Neural cell (in vitro differentiated cells): ENCODE measurements at regions not wholly inside any gene's neighbourhood (a gene's known extent, or its start where the extent isn't known, plus 50 kb on each side); places are given as distances from the start of the nearest gene placed in this dataset.

Source experiments
- H2AFZ ChIP-seq: fragments of 200-600, 300-800 bp; sonication (generic), shearing (Covaris generic); 2 replicates; pipeline ENCODE4 v1.6.0; 2014; ENCODE audit warnings: low read depth, mild to moderate bottlenecking, antibody characterized with exemption, low read length, moderate library complexity
- H3F3A ChIP-seq: fragments of 200-600 bp; shearing (Covaris generic); 2 replicates; pipeline ENCODE4 v1.6.1; 2016; ENCODE audit warnings: mild to moderate bottlenecking, moderate library complexity, mixed read lengths, antibody characterized with exemption, low read length; ENCODE audit not compliant: insufficient read depth, poor library complexity, severe bottlenecking
- H3K27ac ChIP-seq: fragments of 200-600, 300-800 bp; sonication (generic), shearing (Covaris generic); 2 replicates; pipeline ENCODE4 v1.5.1; 2014; ENCODE audit warnings: mild to moderate bottlenecking, low read length, moderate library complexity
- H3K27me3 ChIP-seq: fragments of 300-800, 200-600 bp; sonication (generic), shearing (Covaris generic); 2 replicates; pipeline ENCODE4 v1.6.0; 2014; ENCODE audit warnings: mild to moderate bottlenecking, low read depth, low read length, moderate library complexity; ENCODE audit not compliant: insufficient read depth
- H3K36me3 ChIP-seq: fragments of 300-800, 200-600 bp; sonication (generic), shearing (Covaris generic); 2 replicates; pipeline ENCODE4 v1.5.1; 2014; ENCODE audit warnings: mild to moderate bottlenecking, antibody characterized with exemption, low read length, moderate library complexity; ENCODE audit not compliant: insufficient read depth
- H3K4me2 ChIP-seq: fragments of 300-800, 200-600 bp; sonication (generic), shearing (Covaris generic); 2 replicates; pipeline ENCODE4 v1.6.0; 2014; ENCODE audit warnings: mild to moderate bottlenecking, low read length
- H3K4me3 ChIP-seq: fragments of 300-800, 200-600 bp; sonication (generic), shearing (Covaris generic); 2 replicates; pipeline ENCODE4 v1.5.1; 2014; ENCODE audit warnings: mild to moderate bottlenecking, low read length, moderate library complexity
- H3K79me2 ChIP-seq: fragments of 200-600 bp; shearing (Covaris generic); replicated peaks from 2 replicates; pipeline ENCODE4 v1.6.0; 2014; ENCODE audit warnings: mild to moderate bottlenecking, low read length, moderate library complexity; ENCODE audit not compliant: insufficient read depth
- H3K9ac ChIP-seq: fragments of 300-800, 200-600 bp; sonication (generic), shearing (Covaris generic); 2 replicates; pipeline ENCODE4 v1.6.1; 2016; ENCODE audit warnings: mild to moderate bottlenecking, low read length, mixed read lengths
- H3K9me2 ChIP-seq: fragments of 200-600 bp; shearing (Covaris generic); 2 replicates; pipeline ENCODE4 v1.6.1; 2016; ENCODE audit warnings: mild to moderate bottlenecking, low read length, mixed read lengths; ENCODE audit not compliant: insufficient read depth
- H3K9me3 ChIP-seq: fragments of 200-600, 300-800 bp; sonication (generic), shearing (Covaris generic); 2 replicates; pipeline ENCODE4 v1.6.1; 2016; ENCODE audit warnings: mild to moderate bottlenecking, mixed run types, low read length, moderate library complexity, mixed read lengths
- H4K20me1 ChIP-seq: fragments of 200-600 bp; shearing (Covaris generic); 2 replicates; pipeline ENCODE4 v1.6.1; 2016; ENCODE audit warnings: mild to moderate bottlenecking, mixed run types; ENCODE audit not compliant: insufficient read depth
- EP300 ChIP-seq: fragments of 450-650 bp; conservative IDR thresholded peaks from 2 replicates; pipeline ENCODE4 v1.6.1; 2014; ENCODE audit warnings: antibody characterized with exemption, mild to moderate bottlenecking, moderate library complexity; ENCODE audit not compliant: poor library complexity, severe bottlenecking
- EZH2 ChIP-seq: fragments of 200-600, 300-800 bp; shearing (Covaris generic), sonication (generic); IDR thresholded peaks from 2 replicates; pipeline ENCODE4 v1.6.1; 2014; ENCODE audit warnings: antibody characterized with exemption, low read length, borderline replicate concordance, mild to moderate bottlenecking; ENCODE audit not compliant: insufficient read depth, poor library complexity, severe bottlenecking
- MXI1 ChIP-seq: fragments of 450-650 bp; conservative IDR thresholded peaks from 2 replicates; pipeline ENCODE4 v1.6.1; 2014; ENCODE audit warnings: antibody characterized with exemption, mild to moderate bottlenecking; ENCODE audit not compliant: poor library complexity, severe bottlenecking
- POLR2AphosphoS5 ChIP-seq: IDR thresholded peaks from 2 replicates; pipeline ENCODE4 v1.6.1; 2012
- RAD21 ChIP-seq: fragments of 450-650 bp; conservative IDR thresholded peaks from 2 replicates; pipeline ENCODE4 v1.6.1; 2014; ENCODE audit warnings: antibody characterized with exemption, mild to moderate bottlenecking, moderate library complexity
- SMC3 ChIP-seq: fragments of 450-650 bp; conservative IDR thresholded peaks from 2 replicates; pipeline ENCODE4 v1.6.1; 2014; ENCODE audit warnings: antibody characterized with exemption, mild to moderate bottlenecking, moderate library complexity; ENCODE audit not compliant: poor library complexity
- TAF1 ChIP-seq: IDR thresholded peaks from 2 replicates; pipeline ENCODE4 v1.6.1; 2012; ENCODE audit warnings: low read depth
- TF ChIP-seq, protein P1 (sequence below): IDR thresholded peaks from 2 replicates; pipeline ENCODE4 v1.6.1; 2012; ENCODE audit warnings: borderline replicate concordance
- TF ChIP-seq, protein P2 (sequence below): fragments of 450-650 bp; IDR thresholded peaks from 2 replicates; pipeline ENCODE4 v1.5.1; 2014; ENCODE audit warnings: antibody characterized with exemption, mild to moderate bottlenecking, moderate library complexity; ENCODE audit not compliant: poor library complexity, severe bottlenecking

DNA sequence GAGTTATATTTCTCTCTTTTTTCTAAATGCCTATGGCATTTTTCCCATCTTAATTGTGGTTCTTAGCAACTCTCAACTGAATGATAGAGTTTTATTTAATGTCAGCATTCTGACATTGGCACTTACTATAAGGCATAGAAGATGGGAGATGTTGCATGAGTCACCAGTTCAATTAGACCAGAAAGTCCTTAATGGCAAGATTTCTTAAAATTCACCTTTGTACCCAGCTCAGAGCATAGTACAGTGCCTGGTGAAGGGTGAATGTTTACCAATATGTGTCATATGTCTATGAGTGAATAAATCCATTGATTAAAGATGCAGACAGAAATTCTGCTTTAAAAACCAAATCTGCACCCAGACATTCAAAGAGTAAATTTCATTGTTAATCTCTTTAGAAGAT, 526.9 kb downstream of the EFNB2 start:
- Histone ChIP-seq H3K4me2 (no peak overlapping the region), H3K36me3 (no peaks in the 10 kb centered on the region), H4K20me1 (no peaks in the 10 kb centered on the region), H3K9me2 (no peaks in the 10 kb centered on the region), H3K9me3 (no peaks in the 10 kb centered on the region), H3K27ac (no peak overlapping the region), H3K4me3 (no peak overlapping the region), H3K27me3 (no peaks in the 10 kb centered on the region), H3K79me2 (no peaks in the 10 kb centered on the region), H3F3A (no peaks in the 10 kb centered on the region), H3K9ac (no peak overlapping the region), H2AFZ (no peak overlapping the region)
- TF ChIP-seq POLR2AphosphoS5 (no peak), EZH2 (no peak), RAD21 (no peak), SMC3 (no peak), EP300 (no peak), TAF1 (no peak), MXI1 (no peak)
- TF ChIP-seq, protein P1, sequence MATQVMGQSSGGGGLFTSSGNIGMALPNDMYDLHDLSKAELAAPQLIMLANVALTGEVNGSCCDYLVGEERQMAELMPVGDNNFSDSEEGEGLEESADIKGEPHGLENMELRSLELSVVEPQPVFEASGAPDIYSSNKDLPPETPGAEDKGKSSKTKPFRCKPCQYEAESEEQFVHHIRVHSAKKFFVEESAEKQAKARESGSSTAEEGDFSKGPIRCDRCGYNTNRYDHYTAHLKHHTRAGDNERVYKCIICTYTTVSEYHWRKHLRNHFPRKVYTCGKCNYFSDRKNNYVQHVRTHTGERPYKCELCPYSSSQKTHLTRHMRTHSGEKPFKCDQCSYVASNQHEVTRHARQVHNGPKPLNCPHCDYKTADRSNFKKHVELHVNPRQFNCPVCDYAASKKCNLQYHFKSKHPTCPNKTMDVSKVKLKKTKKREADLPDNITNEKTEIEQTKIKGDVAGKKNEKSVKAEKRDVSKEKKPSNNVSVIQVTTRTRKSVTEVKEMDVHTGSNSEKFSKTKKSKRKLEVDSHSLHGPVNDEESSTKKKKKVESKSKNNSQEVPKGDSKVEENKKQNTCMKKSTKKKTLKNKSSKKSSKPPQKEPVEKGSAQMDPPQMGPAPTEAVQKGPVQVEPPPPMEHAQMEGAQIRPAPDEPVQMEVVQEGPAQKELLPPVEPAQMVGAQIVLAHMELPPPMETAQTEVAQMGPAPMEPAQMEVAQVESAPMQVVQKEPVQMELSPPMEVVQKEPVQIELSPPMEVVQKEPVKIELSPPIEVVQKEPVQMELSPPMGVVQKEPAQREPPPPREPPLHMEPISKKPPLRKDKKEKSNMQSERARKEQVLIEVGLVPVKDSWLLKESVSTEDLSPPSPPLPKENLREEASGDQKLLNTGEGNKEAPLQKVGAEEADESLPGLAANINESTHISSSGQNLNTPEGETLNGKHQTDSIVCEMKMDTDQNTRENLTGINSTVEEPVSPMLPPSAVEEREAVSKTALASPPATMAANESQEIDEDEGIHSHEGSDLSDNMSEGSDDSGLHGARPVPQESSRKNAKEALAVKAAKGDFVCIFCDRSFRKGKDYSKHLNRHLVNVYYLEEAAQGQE = no peak
- TF ChIP-seq, protein P2, sequence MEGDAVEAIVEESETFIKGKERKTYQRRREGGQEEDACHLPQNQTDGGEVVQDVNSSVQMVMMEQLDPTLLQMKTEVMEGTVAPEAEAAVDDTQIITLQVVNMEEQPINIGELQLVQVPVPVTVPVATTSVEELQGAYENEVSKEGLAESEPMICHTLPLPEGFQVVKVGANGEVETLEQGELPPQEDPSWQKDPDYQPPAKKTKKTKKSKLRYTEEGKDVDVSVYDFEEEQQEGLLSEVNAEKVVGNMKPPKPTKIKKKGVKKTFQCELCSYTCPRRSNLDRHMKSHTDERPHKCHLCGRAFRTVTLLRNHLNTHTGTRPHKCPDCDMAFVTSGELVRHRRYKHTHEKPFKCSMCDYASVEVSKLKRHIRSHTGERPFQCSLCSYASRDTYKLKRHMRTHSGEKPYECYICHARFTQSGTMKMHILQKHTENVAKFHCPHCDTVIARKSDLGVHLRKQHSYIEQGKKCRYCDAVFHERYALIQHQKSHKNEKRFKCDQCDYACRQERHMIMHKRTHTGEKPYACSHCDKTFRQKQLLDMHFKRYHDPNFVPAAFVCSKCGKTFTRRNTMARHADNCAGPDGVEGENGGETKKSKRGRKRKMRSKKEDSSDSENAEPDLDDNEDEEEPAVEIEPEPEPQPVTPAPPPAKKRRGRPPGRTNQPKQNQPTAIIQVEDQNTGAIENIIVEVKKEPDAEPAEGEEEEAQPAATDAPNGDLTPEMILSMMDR = no peak

DNA sequence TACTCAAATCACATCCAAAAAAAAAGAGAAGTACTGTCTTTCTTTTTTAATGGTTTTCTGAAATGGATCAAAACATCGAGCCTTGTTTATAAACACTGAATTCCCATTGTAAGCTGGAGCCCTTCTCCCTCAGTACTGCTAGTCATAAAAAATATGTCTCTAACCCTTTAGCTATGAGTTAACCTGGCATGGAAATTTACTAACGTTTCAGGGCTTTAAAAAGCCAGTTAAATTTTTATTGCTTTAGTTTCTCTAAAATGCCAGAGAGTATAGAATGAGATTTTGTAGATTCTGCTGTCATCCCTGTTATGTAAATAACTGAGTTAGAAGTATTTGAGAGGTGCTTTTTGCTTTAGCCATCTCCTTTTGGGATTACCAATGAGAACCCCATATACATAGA, 528.3 kb downstream of the EFNB2 start:
- Histone ChIP-seq H3K4me3 (no peak overlapping the region), H2AFZ (no peak overlapping the region), H3K9me3 (no peaks in the 10 kb centered on the region), H3K27me3 (no peaks in the 10 kb centered on the region), H3K4me2 (no peak overlapping the region), H3K9ac (no peak overlapping the region), H3K9me2 (no peaks in the 10 kb centered on the region), H4K20me1 (no peaks in the 10 kb centered on the region), H3K79me2 (no peaks in the 10 kb centered on the region), H3F3A (no peaks in the 10 kb centered on the region), H3K36me3 (no peaks in the 10 kb centered on the region), H3K27ac (no peak overlapping the region)
- TF ChIP-seq, protein P2 = no peak
- no peak for TF ChIP-seq RAD21
- TF ChIP-seq, protein P1 = no peak
- TF ChIP-seq SMC3 = no peak
- TF ChIP-seq POLR2AphosphoS5 = no peak
- no peak for TF ChIP-seq EZH2
- TF ChIP-seq TAF1 = no peak
- no peak for TF ChIP-seq MXI1
- no peak for TF ChIP-seq EP300
